ENCODE measurements at regions not wholly inside any gene's neighbourhood (a gene's known extent, or its start where the extent isn't known, plus 50 kb on each side); places are given as distances from the start of the nearest gene placed in this dataset.
"Not testable (repeated sequence)": the region's sequence is repeated elsewhere in the genome, so short reads cannot be mapped to it uniquely, and the experiment has no call there.

GRCh38 chr4:38373375-38373774 is 290.6 kb upstream of the KLF3 start:
- intact Hi-C loops (cut with micrococcal nuclease), result no loop called here

- intact Hi-C loops (cut with micrococcal nuclease), result no loop called here
These were observed 286.8 kb upstream of the KLF3 start for GRCh38 chr4:38377195-38377594.

GRCh38 chr4:38378478-38378877 is 285.5 kb upstream of the KLF3 start:
- intact Hi-C loops (cut with micrococcal nuclease), result no loop called here

- intact Hi-C loops (cut with micrococcal nuclease), result no loop called here
These were observed 282.2 kb upstream of the KLF3 start for GRCh38 chr4:38381788-38382187.

- intact Hi-C loops (cut with micrococcal nuclease), result no loop called here
These were observed 281.5 kb upstream of the KLF3 start for GRCh38 chr4:38382520-38382919.

GRCh38 chr4:38383646-38384121 is 280.3 kb upstream of the KLF3 start:
- intact Hi-C loops (cut with micrococcal nuclease), result no loop called here

GRCh38 chr4:38385093-38386004 is 278.6 kb upstream of the KLF3 start:
- intact Hi-C loops (cut with micrococcal nuclease), result no loop called here

- intact Hi-C loops (cut with micrococcal nuclease), result no loop called here
These were observed 277.9 kb upstream of the KLF3 start for GRCh38 chr4:38386005-38386551.

- intact Hi-C loops (cut with micrococcal nuclease), result no loop called here
These were observed 277.3 kb upstream of the KLF3 start for GRCh38 chr4:38386654-38387188.

GRCh38 chr4:38387348-38387747 is 276.7 kb upstream of the KLF3 start:
- intact Hi-C loops (cut with micrococcal nuclease), result no loop called here

- intact Hi-C loops (cut with micrococcal nuclease), result no loop called here
These were observed 276.2 kb upstream of the KLF3 start for GRCh38 chr4:38387819-38388218.

GRCh38 chr4:38388907-38389306 is 275.1 kb upstream of the KLF3 start:
- intact Hi-C loops (cut with micrococcal nuclease), result not testable (repeated sequence)

GRCh38 chr4:38390969-38391545 is 272.9 kb upstream of the KLF3 start:
- intact Hi-C loops (cut with micrococcal nuclease), result no loop called here

- intact Hi-C loops (cut with micrococcal nuclease), result no loop called here
These were observed 271.7 kb upstream of the KLF3 start for GRCh38 chr4:38392223-38392855.

GRCh38 chr4:38396091-38396490 is 267.9 kb upstream of the KLF3 start:
- intact Hi-C loops (cut with micrococcal nuclease), result no loop called here

- intact Hi-C loops (cut with micrococcal nuclease), result no loop called here
These were observed 267.0 kb upstream of the KLF3 start for GRCh38 chr4:38396845-38397547.

GRCh38 chr4:38400946-38401345 is 263.1 kb upstream of the KLF3 start:
- intact Hi-C loops (cut with micrococcal nuclease), result no loop called here

- intact Hi-C loops (cut with micrococcal nuclease), result no loop called here
These were observed 257.8 kb upstream of the KLF3 start for GRCh38 chr4:38406243-38406642.

- intact Hi-C loops (cut with micrococcal nuclease), result no loop called here
These were observed 254.1 kb upstream of the KLF3 start for GRCh38 chr4:38409852-38410251.

- intact Hi-C loops (cut with micrococcal nuclease), result no loop called here
These were observed 252.9 kb upstream of the KLF3 start for GRCh38 chr4:38411092-38411491.

- intact Hi-C loops (cut with micrococcal nuclease), result no loop called here
These were observed 251.9 kb upstream of the KLF3 start for GRCh38 chr4:38411981-38412536.

Data from T-helper 2 cell treated with Interferon-gamma antibody and Interleukin-4, amounts not matched to agents 100 ng/mL and 5 ng/mL, for 36 hours (primary cell).